B cell (primary cell): ENCODE measurements at regions not wholly inside any gene's neighbourhood (a gene's known extent, or its start where the extent isn't known, plus 50 kb on each side); places are given as distances from the start of the nearest gene placed in this dataset.

Experiments
- ATAC-seq: fragments of 200-7000 bp; cut with Tn5 transposase; one replicate; pipeline ENCODE4 v1.10.0; 2021; ENCODE audit warnings: low read depth, mild to moderate bottlenecking, moderate number of reproducible peaks, moderate library complexity
- CTCF ChIA-PET: fragments of 350-600 bp; sonication (Branson Sonifier 250); formaldehyde crosslinking; loops from one replicate; lab custom pipeline; 2021; ENCODE audit warnings: antibody characterized with exemption, inconsistent platforms; lab: Charles Lee
- POLR2A ChIA-PET: fragments of 350-600 bp; sonication (Branson Sonifier 250); formaldehyde crosslinking; loops from one replicate; lab custom pipeline; 2021; ENCODE audit warnings: antibody characterized with exemption; lab: Charles Lee
- DNase-seq: peaks from one replicate; pipeline ENCODE4 v3.0.0; 2013
- H2AFZ ChIP-seq: 2 replicates; pipeline ENCODE4 v1.6.1; 2012; ENCODE audit warnings: mild to moderate bottlenecking, low read depth, low read length; ENCODE audit not compliant: insufficient read depth, poor library complexity, severe bottlenecking
- H3K27ac ChIP-seq, 2 donors: 1 replicate in 1 of 2; 2 replicates in 1 of 2; pipeline ENCODE4 v1.5.1; 2012 to 2013; ENCODE audit warnings: low read length in 2 of 2, mild to moderate bottlenecking in 2 of 2, moderate library complexity in 1 of 2
- H3K27me3 ChIP-seq, 4 experiments: fragments of 200-600 bp in 1 of 4; sonication (generic) in 1 of 4; replicated peaks in 1 of 4; 1 replicate in 2 of 4; 2 replicates in 2 of 4; pipeline versions ENCODE4 v1.6.1 to v1.7.0; 2013 to 2016; ENCODE audit warnings: low read length in 3 of 4, mild to moderate bottlenecking in 2 of 4, mixed read lengths in 1 of 4, moderate library complexity in 1 of 4; ENCODE audit not compliant: insufficient read depth in 4 of 4, control insufficient read depth in 3 of 4; ENCODE audit errors: control extremely low read depth in 1 of 4
- H3K36me3 ChIP-seq, 2 experiments: replicated peaks in 1 of 2; 1 replicate in 1 of 2; 2 replicates in 1 of 2; pipeline versions ENCODE4 v1.6.1 to v1.7.1; 2013; ENCODE audit warnings: low read length in 1 of 2; ENCODE audit not compliant: insufficient read depth in 2 of 2, control insufficient read depth in 1 of 2; ENCODE audit errors: control extremely low read depth in 1 of 2, extremely low read depth in 1 of 2
- H3K4me1 ChIP-seq, 2 donors: fragments of 200-600 bp in 1 of 2; sonication (generic) in 1 of 2; 1 replicate in 1 of 2; 2 replicates in 1 of 2; pipeline versions ENCODE4 v1.5.1 to v1.6.1; 2013 to 2017; ENCODE audit warnings: low read length in 2 of 2; ENCODE audit not compliant: control insufficient read depth in 2 of 2, insufficient read depth in 2 of 2
- H3K4me2 ChIP-seq: replicated peaks from 2 replicates; pipeline ENCODE3; 2012; ENCODE audit warnings: mild to moderate bottlenecking, low read depth, low read length; ENCODE audit not compliant: poor library complexity, severe bottlenecking
- H3K4me3 ChIP-seq, 5 experiments: fragments of 200-600 bp in 1 of 5; sonication (generic) in 1 of 5; 1 replicate in 3 of 5; 2 replicates in 2 of 5; pipeline versions ENCODE4 v1.5.1 to v1.7.0; 2011 to 2016; ENCODE audit warnings: low read length in 4 of 5, mild to moderate bottlenecking in 4 of 5, low read depth in 2 of 5, control low read depth in 1 of 5, moderate library complexity in 1 of 5; ENCODE audit not compliant: insufficient read depth in 1 of 5; ENCODE audit errors: control extremely low read depth in 1 of 5, extremely low read depth in 1 of 5
- H3K79me2 ChIP-seq: fragments of 200-600 bp; sonication (generic); one replicate; pipeline ENCODE4 v1.6.0; 2016; ENCODE audit warnings: low read length; ENCODE audit not compliant: control insufficient read depth, insufficient read depth
- H3K9ac ChIP-seq: fragments of 200-600 bp; sonication (generic); 2 replicates; pipeline ENCODE4 v1.6.1; 2017; ENCODE audit warnings: mild to moderate bottlenecking, low read length, moderate library complexity
- H3K9me3 ChIP-seq, 3 donors: one replicate each; pipeline versions ENCODE4 v1.6.1 to v1.7.1; 2013; ENCODE audit warnings: low read length in 2 of 3; ENCODE audit not compliant: control insufficient read depth in 2 of 3, insufficient read depth in 1 of 3; ENCODE audit errors: control extremely low read depth in 1 of 3
- H4K20me1 ChIP-seq: 2 replicates; pipeline ENCODE4 v1.6.0; 2012; ENCODE audit warnings: mild to moderate bottlenecking, low read length; ENCODE audit not compliant: insufficient read depth, control insufficient read depth, poor library complexity, severe bottlenecking
- H3K27ac Mint-ChIP-seq: one replicate; pipeline ENCODE4 v1.8.0; 2021; ENCODE audit warnings: mixed read lengths
- H3K27me3 Mint-ChIP-seq: one replicate; pipeline ENCODE4 v1.8.0; 2021; ENCODE audit warnings: mixed read lengths
- H3K4me1 Mint-ChIP-seq: one replicate; pipeline ENCODE4 v1.8.0; 2021; ENCODE audit warnings: mixed read lengths
- H3K4me3 Mint-ChIP-seq: one replicate; pipeline ENCODE4 v1.8.0; 2021; ENCODE audit warnings: mixed read lengths
- H3K9me3 Mint-ChIP-seq: one replicate; pipeline ENCODE4 v1.8.0; 2022; ENCODE audit warnings: mixed read lengths; ENCODE audit not compliant: insufficient read depth
- CTCF ChIP-seq: fragments of 200-600 bp; IDR thresholded peaks from one replicate; pipeline ENCODE4 v1.8.0; 2022; ENCODE audit warnings: antibody characterized with exemption, mild to moderate bottlenecking
- EZH2 ChIP-seq: IDR thresholded peaks from 2 replicates; pipeline ENCODE4 v1.6.1; 2012; ENCODE audit warnings: borderline replicate concordance, low read depth, mild to moderate bottlenecking, moderate library complexity, low read length; ENCODE audit not compliant: insufficient read depth, poor library complexity, severe bottlenecking
- WGBS: methylation state at CpG from one replicate; pipeline ENCODE4 v1.1.5; 2013; ENCODE audit warnings: missing lambda C conversion rate; ENCODE audit not compliant: insufficient coverage; 5-methylcytosine and 5-hydroxymethylcytosine counted together
- intact Hi-C: fragments of 100-400 bp; cut with micrococcal nuclease; formaldehyde crosslinking; loops from one replicate; pipeline ENCODE4 v1.10.0; 2022

- Mint-ChIP-seq H3K4me1 (no peaks in the 10 kb centered on the region), H3K27ac (no peak overlapping the region), H3K27me3 (no peaks in the 10 kb centered on the region), H3K9me3 (no peaks in the 10 kb centered on the region), H3K4me3 (no peak overlapping the region)
- H3K27me3 ChIP-seq: no peaks in the 10 kb centered on the region
- H4K20me1 ChIP-seq: no peaks in the 10 kb centered on the region
- intact Hi-C loops: no loop called here
- TF ChIP-seq EZH2 (no peak), CTCF (no peak)
- H3K9me3 ChIP-seq: no peaks in the 10 kb centered on the region
- no peak overlapping the region for H3K27ac ChIP-seq
- no peak overlapping the region for H3K9ac ChIP-seq
- no peak overlapping the region for H3K4me2 ChIP-seq
- DNase-seq: no peak
- no peak overlapping the region for H2AFZ ChIP-seq
- 100% methylated on average over 1 of the region's 2 CpGs for WGBS
- H3K4me1 ChIP-seq: no peaks in the 10 kb centered on the region
- no peak for ATAC-seq
- ChIA-PET CTCF (no interaction called here), POLR2A (no interaction called here)
- no peaks in the 10 kb centered on the region for H3K79me2 ChIP-seq
- no peak overlapping the region for H3K4me3 ChIP-seq
- no peaks in the 10 kb centered on the region for H3K36me3 ChIP-seq
These were observed 464.4 kb downstream of the SUCLG1 start for GRCh38 chr2:83994633-83995179.

GRCh38 chr2:83993873-83994632 is 465.0 kb downstream of the SUCLG1 start:
- POLR2A ChIA-PET: no interaction called here
- Histone ChIP-seq H3K79me2 (no peaks in the 10 kb centered on the region), H3K36me3 (no peaks in the 10 kb centered on the region), H3K4me3 (no peak overlapping the region), H2AFZ (no peak overlapping the region), H3K4me1 (no peaks in the 10 kb centered on the region), H3K27ac (no peak overlapping the region), H3K4me2 (no peak overlapping the region), H3K9ac (no peak overlapping the region), H3K27me3 (no peaks in the 10 kb centered on the region), H4K20me1 (no peaks in the 10 kb centered on the region), H3K9me3 (no peaks in the 10 kb centered on the region)
- intact Hi-C loops: no loop called here
- no peaks in the 10 kb centered on the region for H3K27me3 Mint-ChIP-seq
- no CpG with 5 or more reads among the region's 1 CpG for WGBS
- H3K4me1 Mint-ChIP-seq: no peaks in the 10 kb centered on the region
- no peak overlapping the region for H3K27ac Mint-ChIP-seq
- H3K9me3 Mint-ChIP-seq: no peaks in the 10 kb centered on the region
- DNase-seq (no peak), ATAC-seq (no peak)
- CTCF ChIA-PET: no interaction called here
- no peak overlapping the region for H3K4me3 Mint-ChIP-seq
- TF ChIP-seq EZH2: no peak
- no peak for TF ChIP-seq CTCF
